ENCODE measurements at regions not wholly inside any gene's neighbourhood (a gene's known extent, or its start where the extent isn't known, plus 50 kb on each side); places are given as distances from the start of the nearest gene placed in this dataset.
A peak's percentile ranks its signal among the peaks of the same experiment; 100 is the strongest.
"Not testable (repeated sequence)": the region's sequence is repeated elsewhere in the genome, so short reads cannot be mapped to it uniquely, and the experiment has no call there.

- H3K9ac ChIP-seq (ENCODE audit: control insufficient read depth, extremely low read depth, insufficient read depth, low read length); H3K36me3 ChIP-seq (ENCODE audit: control insufficient read depth in 2 of 2, extremely low read depth in 1 of 2, insufficient read depth in 2 of 2, low read length in 2 of 2); H4K20me1 ChIP-seq (ENCODE audit: control insufficient read depth, extremely low read depth, insufficient read depth, low read length); dilution Hi-C loops (cut with MboI; ENCODE audit: extremely low pct_ligation_motif_present, low sequenced_read_pairs); H3K27me3 ChIP-seq (ENCODE audit: control insufficient read depth, extremely low read depth, insufficient read depth, low read length); H3K9me3 ChIP-seq (ENCODE audit: control insufficient read depth, low read depth, low read length); H3K4me1 ChIP-seq (ENCODE audit: control insufficient read depth, extremely low read depth, insufficient read depth, low read length); H3K27ac ChIP-seq (ENCODE audit: control insufficient read depth, insufficient read depth, low read length); H3K9me1 ChIP-seq (ENCODE audit: control insufficient read depth, extremely low read depth, insufficient read depth, low read length); H3K4me3 ChIP-seq (ENCODE audit: control insufficient read depth in 2 of 3, extremely low read depth in 1 of 3, insufficient read depth in 2 of 3, low read depth in 1 of 3, low read length in 3 of 3); H3K79me2 ChIP-seq (ENCODE audit: control insufficient read depth, insufficient read depth, low read length); H3K4me2 ChIP-seq (ENCODE audit: control insufficient read depth, extremely low read depth, insufficient read depth, low read depth, low read length); DNase-seq (ENCODE audit: low read depth, low spot score); FAIRE-seq; H2AFZ ChIP-seq (ENCODE audit: control insufficient read depth, low read length): not testable (repeated sequence)
These were observed 327.2 kb upstream of the WSB1 start for GRCh38 chr17:26966625-26967179.

- dilution Hi-C loops (cut with MboI; ENCODE audit: extremely low pct_ligation_motif_present, low sequenced_read_pairs); H3K4me1 ChIP-seq (ENCODE audit: control insufficient read depth, extremely low read depth, insufficient read depth, low read length); H3K4me2 ChIP-seq (ENCODE audit: control insufficient read depth, extremely low read depth, insufficient read depth, low read depth, low read length); H3K4me3 ChIP-seq (ENCODE audit: control insufficient read depth in 2 of 3, extremely low read depth in 1 of 3, insufficient read depth in 2 of 3, low read depth in 1 of 3, low read length in 3 of 3); H3K27me3 ChIP-seq (ENCODE audit: control insufficient read depth, extremely low read depth, insufficient read depth, low read length); H3K27ac ChIP-seq (ENCODE audit: control insufficient read depth, insufficient read depth, low read length); H3K9me3 ChIP-seq (ENCODE audit: control insufficient read depth, low read depth, low read length); H2AFZ ChIP-seq (ENCODE audit: control insufficient read depth, low read length); FAIRE-seq; H3K36me3 ChIP-seq (ENCODE audit: control insufficient read depth in 2 of 2, extremely low read depth in 1 of 2, insufficient read depth in 2 of 2, low read length in 2 of 2); H3K9ac ChIP-seq (ENCODE audit: control insufficient read depth, extremely low read depth, insufficient read depth, low read length); H3K9me1 ChIP-seq (ENCODE audit: control insufficient read depth, extremely low read depth, insufficient read depth, low read length); H3K79me2 ChIP-seq (ENCODE audit: control insufficient read depth, insufficient read depth, low read length); H4K20me1 ChIP-seq (ENCODE audit: control insufficient read depth, extremely low read depth, insufficient read depth, low read length); DNase-seq (ENCODE audit: low read depth, low spot score): not testable (repeated sequence)
These were observed 312.0 kb upstream of the WSB1 start for GRCh38 chr17:26981845-26982425.

- H3K4me3 ChIP-seq (ENCODE audit: control insufficient read depth in 2 of 3, extremely low read depth in 1 of 3, insufficient read depth in 2 of 3, low read depth in 1 of 3, low read length in 3 of 3); H3K4me2 ChIP-seq (ENCODE audit: control insufficient read depth, extremely low read depth, insufficient read depth, low read depth, low read length); H3K27ac ChIP-seq (ENCODE audit: control insufficient read depth, insufficient read depth, low read length); H3K9ac ChIP-seq (ENCODE audit: control insufficient read depth, extremely low read depth, insufficient read depth, low read length); FAIRE-seq; H3K9me3 ChIP-seq (ENCODE audit: control insufficient read depth, low read depth, low read length); H3K36me3 ChIP-seq (ENCODE audit: control insufficient read depth in 2 of 2, extremely low read depth in 1 of 2, insufficient read depth in 2 of 2, low read length in 2 of 2); H3K4me1 ChIP-seq (ENCODE audit: control insufficient read depth, extremely low read depth, insufficient read depth, low read length); H3K27me3 ChIP-seq (ENCODE audit: control insufficient read depth, extremely low read depth, insufficient read depth, low read length); H3K9me1 ChIP-seq (ENCODE audit: control insufficient read depth, extremely low read depth, insufficient read depth, low read length); dilution Hi-C loops (cut with MboI; ENCODE audit: extremely low pct_ligation_motif_present, low sequenced_read_pairs); H3K79me2 ChIP-seq (ENCODE audit: control insufficient read depth, insufficient read depth, low read length); H2AFZ ChIP-seq (ENCODE audit: control insufficient read depth, low read length); H4K20me1 ChIP-seq (ENCODE audit: control insufficient read depth, extremely low read depth, insufficient read depth, low read length); DNase-seq (ENCODE audit: low read depth, low spot score): not testable (repeated sequence)
These were observed 311.4 kb upstream of the WSB1 start for GRCh38 chr17:26982563-26982962.

- H3K4me3 ChIP-seq (ENCODE audit: control insufficient read depth in 2 of 3, extremely low read depth in 1 of 3, insufficient read depth in 2 of 3, low read depth in 1 of 3, low read length in 3 of 3); H3K36me3 ChIP-seq (ENCODE audit: control insufficient read depth in 2 of 2, extremely low read depth in 1 of 2, insufficient read depth in 2 of 2, low read length in 2 of 2); H3K9me1 ChIP-seq (ENCODE audit: control insufficient read depth, extremely low read depth, insufficient read depth, low read length); H2AFZ ChIP-seq (ENCODE audit: control insufficient read depth, low read length); H3K9me3 ChIP-seq (ENCODE audit: control insufficient read depth, low read depth, low read length); dilution Hi-C loops (cut with MboI; ENCODE audit: extremely low pct_ligation_motif_present, low sequenced_read_pairs); H3K79me2 ChIP-seq (ENCODE audit: control insufficient read depth, insufficient read depth, low read length); H3K4me1 ChIP-seq (ENCODE audit: control insufficient read depth, extremely low read depth, insufficient read depth, low read length); H3K27ac ChIP-seq (ENCODE audit: control insufficient read depth, insufficient read depth, low read length); H3K4me2 ChIP-seq (ENCODE audit: control insufficient read depth, extremely low read depth, insufficient read depth, low read depth, low read length); H3K9ac ChIP-seq (ENCODE audit: control insufficient read depth, extremely low read depth, insufficient read depth, low read length); H4K20me1 ChIP-seq (ENCODE audit: control insufficient read depth, extremely low read depth, insufficient read depth, low read length); H3K27me3 ChIP-seq (ENCODE audit: control insufficient read depth, extremely low read depth, insufficient read depth, low read length); DNase-seq (ENCODE audit: low read depth, low spot score): not testable (repeated sequence)
- peak; percentile 73 for FAIRE-seq
These were observed 306.1 kb upstream of the WSB1 start for GRCh38 chr17:26987851-26988250.

- H2AFZ ChIP-seq (ENCODE audit: control insufficient read depth, low read length); H3K79me2 ChIP-seq (ENCODE audit: control insufficient read depth, insufficient read depth, low read length); H3K27me3 ChIP-seq (ENCODE audit: control insufficient read depth, extremely low read depth, insufficient read depth, low read length); FAIRE-seq; H3K9me3 ChIP-seq (ENCODE audit: control insufficient read depth, low read depth, low read length); H3K9ac ChIP-seq (ENCODE audit: control insufficient read depth, extremely low read depth, insufficient read depth, low read length); H3K4me1 ChIP-seq (ENCODE audit: control insufficient read depth, extremely low read depth, insufficient read depth, low read length); H3K4me2 ChIP-seq (ENCODE audit: control insufficient read depth, extremely low read depth, insufficient read depth, low read depth, low read length); H4K20me1 ChIP-seq (ENCODE audit: control insufficient read depth, extremely low read depth, insufficient read depth, low read length); H3K27ac ChIP-seq (ENCODE audit: control insufficient read depth, insufficient read depth, low read length); DNase-seq (ENCODE audit: low read depth, low spot score); H3K36me3 ChIP-seq (ENCODE audit: control insufficient read depth in 2 of 2, extremely low read depth in 1 of 2, insufficient read depth in 2 of 2, low read length in 2 of 2); H3K9me1 ChIP-seq (ENCODE audit: control insufficient read depth, extremely low read depth, insufficient read depth, low read length); dilution Hi-C loops (cut with MboI; ENCODE audit: extremely low pct_ligation_motif_present, low sequenced_read_pairs); H3K4me3 ChIP-seq (ENCODE audit: control insufficient read depth in 2 of 3, extremely low read depth in 1 of 3, insufficient read depth in 2 of 3, low read depth in 1 of 3, low read length in 3 of 3): not testable (repeated sequence)
These were observed 299.3 kb upstream of the WSB1 start for GRCh38 chr17:26994648-26995047.

All from keratinocyte (primary cell).